RWPE1 (cell line): ENCODE measurements at regions not wholly inside any gene's neighbourhood (a gene's known extent, or its start where the extent isn't known, plus 50 kb on each side); places are given as distances from the start of the nearest gene placed in this dataset.

Experiments
- CTCF ChIA-PET: fragments of 350-600 bp; sonication (Branson Sonifier 250); formaldehyde crosslinking; extraction: SDS; loops from one replicate; lab custom pipeline; 2021; lab: Yijun Ruan, JAX
- POLR2A ChIA-PET: fragments of 400-600 bp; formaldehyde crosslinking; extraction: SDS; loops from one replicate; lab custom pipeline; 2020; ENCODE audit warnings: antibody characterized with exemption; ENCODE audit not compliant: low non-redundant PET; lab: Yijun Ruan, JAX
- DNase-seq: peaks from one replicate; pipeline ENCODE4 v3.0.0; 2012; ENCODE audit warnings: low spot score
- H3K27ac ChIP-seq: fragments of 450-650 bp; 2 replicates; pipeline ENCODE4 v1.5.1; 2017
- CTCF ChIP-seq: fragments of 450-650 bp; conservative IDR thresholded peaks from 2 replicates; pipeline ENCODE4 v1.5.1; 2017; ENCODE audit warnings: low read depth, mild to moderate bottlenecking

DNA sequence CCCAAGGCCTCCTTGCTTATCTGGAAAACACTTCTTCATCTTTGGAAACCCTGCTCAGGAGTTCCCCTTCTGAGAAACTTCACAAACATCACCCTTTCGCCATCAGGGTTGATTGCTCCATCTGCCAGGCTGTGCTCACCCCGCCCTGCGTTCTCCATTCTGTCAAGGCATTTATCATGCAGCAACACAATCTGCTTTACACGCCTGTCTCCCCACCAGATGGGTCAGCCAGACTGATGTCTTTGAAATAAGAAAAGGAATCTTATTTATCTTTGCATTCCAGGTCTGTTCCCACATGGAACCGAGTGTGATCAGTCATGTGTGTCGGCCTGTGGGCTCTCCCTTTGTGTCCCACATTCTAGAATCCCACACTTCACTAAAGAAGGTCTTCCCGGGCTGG is 110.0 kb upstream of the ARL4C start:
- ChIA-PET POLR2A (no interaction called here), CTCF (interaction anchor here (0.5 kb wide), 1 partner anchor 638 kb away, joined by 3 read pairs; no protein-coding TSS in a partner anchor)
- no peak for DNase-seq

GRCh38 chr2:234603619-234604018 is 106.7 kb upstream of the ARL4C start:
- no peak for TF ChIP-seq CTCF
- no peak overlapping the region for H3K27ac ChIP-seq
- ChIA-PET CTCF (no interaction called here), POLR2A (no interaction called here)
- DNase-seq = no peak

More for the DNA sequence above, 110.0 kb upstream of the ARL4C start:
- no peak for TF ChIP-seq CTCF
- H3K27ac ChIP-seq = no peak overlapping the region

DNA sequence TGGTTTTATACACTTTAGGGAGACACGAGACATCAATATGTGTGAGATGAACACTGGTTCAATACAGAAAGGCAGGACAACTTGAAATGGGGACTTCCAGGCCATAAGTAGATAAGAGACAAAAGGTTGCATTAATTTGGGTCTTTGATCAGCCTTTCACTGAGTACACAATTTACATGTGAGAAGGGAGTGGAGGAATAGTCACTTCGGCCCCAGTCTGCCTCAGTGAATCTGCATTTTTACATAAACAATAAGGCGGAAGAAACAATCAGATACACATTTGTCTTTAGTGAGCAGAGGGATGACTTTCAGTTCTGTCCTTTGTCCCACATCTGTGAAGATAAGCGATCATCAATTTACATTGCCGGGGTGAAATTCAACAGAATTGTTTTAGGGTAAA is 104.3 kb upstream of the ARL4C start:
- CTCF ChIA-PET = interaction anchor here (0.5 kb wide), 1 partner anchor 116 kb away, joined by 3 read pairs; no protein-coding TSS in a partner anchor
- H3K27ac ChIP-seq = no peak overlapping the region
- TF ChIP-seq CTCF = no peak
- POLR2A ChIA-PET = no interaction called here
- DNase-seq = no peak

- no peak for TF ChIP-seq CTCF
- CTCF ChIA-PET = interaction anchor here (0.5 kb wide), 1 partner anchor 964 kb away, joined by 3 read pairs; no protein-coding TSS in a partner anchor
- DNase-seq = no peak
- no peak overlapping the region for H3K27ac ChIP-seq
- POLR2A ChIA-PET = no interaction called here
Measured at GRCh38 chr2:234597576-234597861, 100.6 kb upstream of the ARL4C start.

GRCh38 chr2:234596696-234597575 is 100.1 kb upstream of the ARL4C start:
- no peak for TF ChIP-seq CTCF
- no peak overlapping the region for H3K27ac ChIP-seq
- DNase-seq = no peak
- ChIA-PET POLR2A (no interaction called here), CTCF (interaction anchor here (0.5 kb wide), 2 partner anchors 502 to 963 kb away, joined by 3 to 4 read pairs; no protein-coding TSS in a partner anchor)

GRCh38 chr2:234595829-234596228 is 98.9 kb upstream of the ARL4C start:
- DNase-seq = no peak
- ChIA-PET CTCF (no interaction called here), POLR2A (no interaction called here)
- no peak overlapping the region for H3K27ac ChIP-seq
- no peak for TF ChIP-seq CTCF
